Prostate gland (tissue), 2 donors: ENCODE measurements at regions not wholly inside any gene's neighbourhood (a gene's known extent, or its start where the extent isn't known, plus 50 kb on each side); places are given as distances from the start of the nearest gene placed in this dataset.

ENCODE experiments used
- DNase-seq: peaks from one replicate; pipeline ENCODE4 v3.0.0-alpha.2; 2019; ENCODE audit warnings: low spot score
- H3K27ac ChIP-seq, 2 donors: fragments of 200-600 bp; sonication (generic); 2 replicates each; pipeline ENCODE4 v1.5.1; 2017 to 2019
- H3K27me3 ChIP-seq: fragments of 200-600 bp; sonication (generic); replicated peaks from 2 replicates; pipeline ENCODE4 v1.5.1; 2019; ENCODE audit not compliant: insufficient read depth
- H3K36me3 ChIP-seq, 2 donors: fragments of 200-600 bp; sonication (generic); 1 replicate in 1 of 2; 2 replicates in 1 of 2; pipeline versions ENCODE4 v1.5.1 to v1.8.1; 2017 to 2019
- H3K4me1 ChIP-seq: fragments of 200-600 bp; sonication (generic); replicated peaks from 2 replicates; pipeline ENCODE4 v1.5.1; 2019
- H3K4me3 ChIP-seq, 2 donors: fragments of 200-600 bp; sonication (generic); 2 replicates each; pipeline ENCODE4 v1.5.1; 2017 to 2019
- H3K9me3 ChIP-seq: fragments of 200-600 bp; sonication (generic); 2 replicates; pipeline ENCODE4 v1.5.1; 2017
- CTCF ChIP-seq, 4 experiments: fragments of 200-600 bp in 2 of 4; fragments of 450-650 bp in 2 of 4; sonication (generic) in 2 of 4; IDR thresholded peaks; 1 replicate in 3 of 4; 2 replicates in 1 of 4; pipeline ENCODE4 v1.5.1; 2016 to 2019; ENCODE audit warnings: antibody characterized with exemption in 4 of 4, mild to moderate bottlenecking in 2 of 4, moderate library complexity in 2 of 4
- POLR2A ChIP-seq: fragments of 450-650 bp; IDR thresholded peaks from one replicate; pipeline ENCODE4 v1.6.1; 2016; ENCODE audit warnings: antibody characterized with exemption, mild to moderate bottlenecking
- POLR2AphosphoS5 ChIP-seq: sonication (generic); formaldehyde crosslinking; IDR thresholded peaks from one replicate; pipeline ENCODE4 v1.6.1; 2017; ENCODE audit warnings: antibody characterized with exemption
- WGBS: methylation state at CpG from one replicate; pipeline ENCODE4 v1.1.5; 2018; 5-methylcytosine and 5-hydroxymethylcytosine counted together
- intact Hi-C: fragments of 100-400 bp; cut with DNase I; formaldehyde crosslinking; loops from one replicate; pipeline ENCODE4 v1.14.2; 2022

DNA sequence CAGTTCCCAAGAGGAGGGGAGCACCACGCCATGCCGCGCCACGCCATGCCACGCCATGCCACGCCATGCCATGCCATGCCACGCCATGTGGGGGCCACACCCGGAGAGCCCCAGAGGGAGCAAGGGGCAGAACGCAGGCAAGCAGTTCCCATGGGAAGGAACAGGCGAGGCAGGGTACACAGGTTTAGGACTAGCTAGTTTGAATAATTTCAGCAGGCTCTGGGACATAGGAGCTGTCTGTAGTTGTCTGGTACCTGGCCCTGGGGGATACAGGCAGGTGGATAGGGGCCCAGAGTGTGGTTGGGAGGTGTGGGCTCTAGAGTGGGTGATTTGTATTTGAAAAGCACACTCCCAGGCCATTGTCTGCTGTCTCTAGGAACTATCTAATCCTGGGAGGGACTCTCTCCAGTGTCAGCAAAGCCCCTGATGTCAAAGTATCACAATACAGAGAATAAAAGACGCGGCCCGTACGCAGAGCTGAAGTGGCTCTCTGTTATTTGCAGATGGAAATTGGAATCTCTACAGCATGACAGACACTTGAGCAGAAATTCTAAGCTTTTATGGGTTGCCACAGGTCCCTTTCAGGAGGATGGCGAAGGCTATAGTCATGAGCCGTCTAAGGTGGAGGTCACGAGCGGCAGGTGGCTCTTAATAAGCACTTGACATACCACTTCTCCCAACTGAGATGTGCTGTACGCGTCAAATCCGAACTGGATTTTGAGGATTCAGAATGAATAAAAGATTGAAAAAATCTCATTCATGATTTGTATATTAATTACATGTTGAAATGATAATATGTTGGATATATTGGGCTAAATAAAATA, 220.8 kb upstream of the TNRC6C start:
- intact Hi-C loops: loop anchor here (5.0 kb wide), 2 partner anchors 135 to 195 kb away; no protein-coding TSS in a partner anchor
- DNase-seq: no peak
- no peaks in the 10 kb centered on the region for H3K36me3 ChIP-seq
- H3K4me3 ChIP-seq: no peak overlapping the region
- H3K4me1 ChIP-seq: peaks cover 8% of the 10 kb centered on the region
- H3K27ac ChIP-seq: no peak overlapping the region
- 96% methylated on average over 21 of the region's 21 CpGs for WGBS
- TF ChIP-seq POLR2AphosphoS5 (no peak), CTCF (IDR thresholded peaks at IDR 0.05) (no peak), POLR2A (no peak)
- H3K9me3 ChIP-seq: no peaks in the 10 kb centered on the region
- H3K27me3 ChIP-seq: no peaks in the 10 kb centered on the region

GRCh38 chr17:77738751-77739531, 219.6 kb upstream of the TNRC6C start:
- Histone ChIP-seq H3K36me3 (no peaks in the 10 kb centered on the region), H3K9me3 (no peaks in the 10 kb centered on the region), H3K27ac (no peak overlapping the region), H3K27me3 (no peaks in the 10 kb centered on the region), H3K4me1 (peaks cover 8% of the 10 kb centered on the region), H3K4me3 (no peak overlapping the region)
- DNase-seq: no peak
- WGBS: 27% methylated on average over 8 of the region's 8 CpGs
- TF ChIP-seq POLR2AphosphoS5: no peak
- no peak for TF ChIP-seq POLR2A
- TF ChIP-seq CTCF (IDR thresholded peaks at IDR 0.05): no peak
- intact Hi-C loops: loop anchor here (5.0 kb wide), 2 partner anchors 137 to 197 kb away; no protein-coding TSS in a partner anchor

DNA sequence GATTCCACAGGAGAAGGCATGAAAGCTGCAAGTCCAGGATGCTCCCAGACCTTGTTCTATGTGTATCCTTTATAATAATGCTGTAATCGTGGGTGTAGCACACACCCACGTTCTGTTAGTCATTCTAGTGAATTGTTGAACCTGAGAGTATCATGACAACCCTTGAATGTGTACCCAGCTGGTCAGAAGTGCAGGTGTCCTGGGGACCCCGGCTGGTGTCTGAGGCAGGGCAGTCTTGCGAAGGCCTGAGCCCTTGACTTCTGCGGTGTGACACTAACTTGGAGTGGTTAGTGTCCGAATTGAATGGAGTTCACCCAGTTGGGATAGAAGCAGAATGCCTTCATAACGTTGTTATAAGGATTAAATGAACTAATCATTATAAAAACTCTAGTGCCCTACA, 218.0 kb upstream of the TNRC6C start:
- TF ChIP-seq POLR2A: no peak
- TF ChIP-seq POLR2AphosphoS5: no peak
- no peak for TF ChIP-seq CTCF (IDR thresholded peaks at IDR 0.05)
- peaks cover 1% of the 10 kb centered on the region for H3K4me1 ChIP-seq
- intact Hi-C loops: no loop called here
- H3K27ac ChIP-seq: no peak overlapping the region
- 95% methylated on average over 7 of the region's 7 CpGs for WGBS
- no peak overlapping the region for H3K4me3 ChIP-seq
- DNase-seq: no peak
- no peaks in the 10 kb centered on the region for H3K27me3 ChIP-seq
- no peaks in the 10 kb centered on the region for H3K9me3 ChIP-seq
- no peaks in the 10 kb centered on the region for H3K36me3 ChIP-seq

GRCh38 chr17:77741109-77741508, 217.4 kb upstream of the TNRC6C start:
- Histone ChIP-seq H3K9me3 (no peaks in the 10 kb centered on the region), H3K4me1 (no peaks in the 10 kb centered on the region)
- no peak for DNase-seq

More at GRCh38 chr17:77741109-77741508, 217.4 kb upstream of the TNRC6C start:
- intact Hi-C loops: no loop called here
- Histone ChIP-seq H3K36me3 (no peaks in the 10 kb centered on the region), H3K27me3 (no peaks in the 10 kb centered on the region), H3K27ac (no peak overlapping the region), H3K4me3 (no peak overlapping the region)
- WGBS: 76% methylated on average over 8 of the region's 8 CpGs
- TF ChIP-seq CTCF (IDR thresholded peaks at IDR 0.05) (no peak), POLR2A (no peak), POLR2AphosphoS5 (no peak)
